GM12891 (cell line): ENCODE measurements at regions not wholly inside any gene's neighbourhood (a gene's known extent, or its start where the extent isn't known, plus 50 kb on each side); places are given as distances from the start of the nearest gene placed in this dataset.

Experiments
- PAX5 ChIP-seq: IDR thresholded peaks from 2 replicates; pipeline ENCODE4 v1.6.1; 2011; ENCODE audit warnings: low read length, moderate library complexity, mild to moderate bottlenecking; ENCODE audit not compliant: insufficient read depth, severe bottlenecking
- POLR2A ChIP-seq: IDR thresholded peaks from 2 replicates; pipeline ENCODE4 v1.6.1; 2011; ENCODE audit warnings: low read depth, low read length, control low read depth
- POLR2AphosphoS5 ChIP-seq: IDR thresholded peaks from 2 replicates; pipeline ENCODE4 v1.6.1; 2011; ENCODE audit warnings: low read depth, low read length, control low read depth
- POU2F2 ChIP-seq: IDR thresholded peaks from 2 replicates; pipeline ENCODE4 v1.6.1; 2011; ENCODE audit warnings: low read depth, mild to moderate bottlenecking, control low read depth, low read length, moderate library complexity
- TAF1 ChIP-seq: IDR thresholded peaks from 2 replicates; pipeline ENCODE4 v1.6.1; 2011; ENCODE audit warnings: low read depth, low read length, control low read depth

DNA sequence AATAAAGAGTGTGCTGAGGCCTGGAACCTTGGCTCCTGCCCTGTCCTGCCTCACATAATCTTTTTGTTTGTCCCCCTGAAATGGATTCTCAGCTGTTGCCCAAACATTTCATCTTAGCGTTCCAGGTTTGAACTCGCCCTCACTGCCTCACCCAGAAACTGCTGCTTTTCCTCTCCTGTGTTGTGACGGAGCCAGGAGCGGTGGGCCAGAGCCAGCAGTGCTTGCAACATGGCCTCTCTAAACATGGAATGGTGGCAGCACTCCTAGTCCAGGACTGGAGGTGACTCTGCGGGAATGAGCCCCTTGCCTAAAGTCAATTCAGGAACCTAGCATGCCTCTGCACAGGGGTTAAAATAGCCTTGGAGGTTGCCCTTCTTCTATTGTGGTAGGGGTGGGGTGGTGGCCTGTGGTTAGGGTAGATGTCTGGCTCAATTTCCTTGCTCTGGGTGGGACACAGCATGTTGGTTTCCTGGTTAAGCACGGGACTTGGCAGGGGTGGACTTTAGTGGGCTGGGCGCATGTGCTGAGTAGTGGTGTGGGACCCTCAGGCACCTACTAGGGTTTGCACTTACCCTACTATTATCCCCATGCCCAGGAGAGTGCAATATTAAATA is 101.6 kb downstream of the SLC25A46 start:
- no peak for TF ChIP-seq POU2F2
- no peak for TF ChIP-seq POLR2A
- TF ChIP-seq POLR2AphosphoS5: no peak
- no peak for TF ChIP-seq TAF1
- no peak for TF ChIP-seq PAX5
